D721Med (cell line): ENCODE measurements at regions not wholly inside any gene's neighbourhood (a gene's known extent, or its start where the extent isn't known, plus 50 kb on each side); places are given as distances from the start of the nearest gene placed in this dataset.

Experiments
- DNase-seq: peaks from one replicate; pipeline ENCODE4 v3.0.0; 2011; ENCODE audit warnings: low spot score; ENCODE audit not compliant: insufficient read length
- FAIRE-seq: peaks from 2 replicates; lab custom pipeline; 2011; peaks lifted over from hg19 to GRCh38; lab: Jason Lieb, UNC
- TF ChIP-seq, protein P1 (sequence below): IDR thresholded peaks from 2 replicates; pipeline ENCODE4 v1.5.1; 2012; ENCODE audit warnings: mild to moderate bottlenecking, control low read depth; ENCODE audit not compliant: insufficient read depth; ENCODE audit errors: missing control alignments

GRCh38 chr4:34767407-34767806 lies 1476.9 kb downstream of the ARAP2 start:
- DNase-seq (no peak), FAIRE-seq (no peak)
- TF ChIP-seq, protein P1, sequence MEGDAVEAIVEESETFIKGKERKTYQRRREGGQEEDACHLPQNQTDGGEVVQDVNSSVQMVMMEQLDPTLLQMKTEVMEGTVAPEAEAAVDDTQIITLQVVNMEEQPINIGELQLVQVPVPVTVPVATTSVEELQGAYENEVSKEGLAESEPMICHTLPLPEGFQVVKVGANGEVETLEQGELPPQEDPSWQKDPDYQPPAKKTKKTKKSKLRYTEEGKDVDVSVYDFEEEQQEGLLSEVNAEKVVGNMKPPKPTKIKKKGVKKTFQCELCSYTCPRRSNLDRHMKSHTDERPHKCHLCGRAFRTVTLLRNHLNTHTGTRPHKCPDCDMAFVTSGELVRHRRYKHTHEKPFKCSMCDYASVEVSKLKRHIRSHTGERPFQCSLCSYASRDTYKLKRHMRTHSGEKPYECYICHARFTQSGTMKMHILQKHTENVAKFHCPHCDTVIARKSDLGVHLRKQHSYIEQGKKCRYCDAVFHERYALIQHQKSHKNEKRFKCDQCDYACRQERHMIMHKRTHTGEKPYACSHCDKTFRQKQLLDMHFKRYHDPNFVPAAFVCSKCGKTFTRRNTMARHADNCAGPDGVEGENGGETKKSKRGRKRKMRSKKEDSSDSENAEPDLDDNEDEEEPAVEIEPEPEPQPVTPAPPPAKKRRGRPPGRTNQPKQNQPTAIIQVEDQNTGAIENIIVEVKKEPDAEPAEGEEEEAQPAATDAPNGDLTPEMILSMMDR: no peak

- DNase-seq: no peak
- TF ChIP-seq, protein P1: no peak
- no peak for FAIRE-seq
Measured at GRCh38 chr4:34771632-34772031, 1472.7 kb downstream of the ARAP2 start.

- DNase-seq (no peak), FAIRE-seq (no peak)
- TF ChIP-seq, protein P1: no peak
Measured at GRCh38 chr4:34790131-34790530, 1454.2 kb downstream of the ARAP2 start.

DNA sequence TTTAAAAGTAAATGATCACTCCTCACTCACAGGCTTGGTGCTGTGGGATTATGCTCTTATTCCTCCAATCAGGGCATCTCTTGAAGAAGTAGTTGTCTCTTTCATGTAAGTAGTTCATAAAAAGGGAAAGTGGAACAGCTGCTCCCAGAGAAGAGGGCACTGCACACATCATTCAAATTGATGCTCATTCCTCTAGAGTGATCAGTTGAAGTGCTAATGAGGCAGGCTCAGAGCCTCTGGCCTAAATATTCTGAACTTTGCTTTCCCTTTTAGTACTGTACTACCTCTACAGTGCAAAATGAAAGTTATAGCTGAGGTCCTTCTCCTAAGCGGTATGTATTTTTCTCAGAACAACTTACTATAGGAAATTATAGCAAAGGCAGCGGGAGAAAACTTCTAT lies 1453.1 kb downstream of the ARAP2 start:
- no peak for FAIRE-seq
- TF ChIP-seq, protein P1: no peak
- no peak for DNase-seq

- FAIRE-seq (no peak), DNase-seq (no peak)
- TF ChIP-seq, protein P1: no peak
Measured at GRCh38 chr4:34800953-34801352, 1443.4 kb downstream of the ARAP2 start.

DNA sequence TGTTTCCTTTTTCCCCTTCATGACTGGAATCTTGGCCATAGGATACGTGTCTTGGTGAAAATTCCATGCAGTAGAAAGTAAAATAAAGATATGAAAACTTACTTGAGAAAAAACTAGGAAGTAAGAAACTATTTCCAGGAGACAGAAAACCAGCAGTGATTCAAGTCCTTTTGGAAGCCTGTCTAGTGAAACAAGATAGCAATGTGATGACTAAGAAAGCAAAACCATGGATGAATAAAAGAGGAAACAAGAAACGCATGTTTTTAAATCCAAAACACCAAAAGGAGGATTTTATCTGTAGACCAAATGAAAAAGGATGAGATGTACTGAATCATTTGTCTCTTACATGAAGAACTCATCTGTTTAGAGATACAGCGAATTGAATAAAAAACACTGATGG lies 1430.0 kb downstream of the ARAP2 start:
- TF ChIP-seq, protein P1: no peak
- FAIRE-seq: no peak

DNA sequence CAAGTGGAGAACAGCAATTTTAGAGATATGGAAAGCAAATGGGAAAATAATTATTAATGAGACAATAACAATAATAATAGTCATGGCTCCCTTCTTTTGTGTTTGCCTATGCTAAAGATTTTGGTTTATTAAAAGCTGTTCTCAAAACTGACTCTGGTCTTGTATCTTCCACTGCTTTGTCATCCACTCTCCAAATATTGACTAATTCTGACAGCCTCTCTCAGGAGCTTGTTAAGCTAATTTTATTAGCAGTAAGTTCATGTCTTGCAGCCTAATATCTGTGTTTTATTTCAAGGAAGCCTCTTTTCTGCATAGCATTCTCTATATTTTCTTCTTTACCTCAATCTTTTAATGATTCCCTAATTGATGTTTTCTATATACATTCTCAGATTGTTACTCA lies 1419.8 kb downstream of the ARAP2 start:
- TF ChIP-seq, protein P1: no peak
- FAIRE-seq: no peak

More for the DNA sequence above, 1430.0 kb downstream of the ARAP2 start:
- no peak for DNase-seq

More for the DNA sequence above, 1419.8 kb downstream of the ARAP2 start:
- no peak for DNase-seq
